H1 (cell line): ENCODE measurements at regions not wholly inside any gene's neighbourhood (a gene's known extent, or its start where the extent isn't known, plus 50 kb on each side); places are given as distances from the start of the nearest gene placed in this dataset.

Experiments
- ATF3 ChIP-seq: IDR thresholded peaks from 2 replicates; pipeline ENCODE4 v1.6.1; 2011; ENCODE audit warnings: low read depth, mild to moderate bottlenecking, low read length; ENCODE audit not compliant: insufficient read depth
- BCL11A ChIP-seq, 2 experiments: IDR thresholded peaks; one replicate each; pipeline ENCODE4 v1.6.1; 2011; ENCODE audit warnings: low read depth in 2 of 2, low read length in 2 of 2, mild to moderate bottlenecking in 2 of 2
- CHD7 ChIP-seq: fragments of 300-600 bp; sonication (generic); IDR thresholded peaks from 2 replicates; pipeline ENCODE4 v1.7.1; 2012; ENCODE audit warnings: low read length, moderate library complexity, mild to moderate bottlenecking, inconsistent platforms; ENCODE audit not compliant: insufficient replicate concordance
- RFX5 ChIP-seq: IDR thresholded peaks from 2 replicates; pipeline ENCODE4 v1.6.1; 2011; ENCODE audit warnings: low read depth, low read length, improper control_type of control experiment, borderline replicate concordance
- RXRA ChIP-seq: IDR thresholded peaks from 2 replicates; pipeline ENCODE4 v1.6.1; 2011; ENCODE audit warnings: low read depth, mild to moderate bottlenecking, low read length, moderate library complexity; ENCODE audit not compliant: insufficient read depth
- SIRT6 ChIP-seq: IDR thresholded peaks from one replicate; pipeline ENCODE4 v1.7.1; 2012; ENCODE audit warnings: low read length, inconsistent platforms
- ZNF274 ChIP-seq: IDR thresholded peaks from 2 replicates; pipeline ENCODE4 v1.7.0; 2012; ENCODE audit warnings: low read length, borderline replicate concordance; ENCODE audit errors: extremely low read depth

- TF ChIP-seq CHD7, result no peak
- no peak for TF ChIP-seq ZNF274
- no peak for TF ChIP-seq BCL11A (IDR thresholded peaks at IDR 0.05; ENCODE audit: low read depth in 2 of 2, low read length in 2 of 2)
- no peak for TF ChIP-seq RFX5
- TF ChIP-seq RXRA, result no peak
- no peak for TF ChIP-seq ATF3
- TF ChIP-seq SIRT6, result no peak
Measured at GRCh38 chr5:88116396-88116795, 152.2 kb downstream of the TMEM161B start (continued).
